Left lung (tissue), 4 donors: ENCODE measurements at regions not wholly inside any gene's neighbourhood (a gene's known extent, or its start where the extent isn't known, plus 50 kb on each side); places are given as distances from the start of the nearest gene placed in this dataset.

Source experiments
- ATAC-seq: fragments of 200-7000 bp; cut with Tn5 transposase; one replicate; pipeline ENCODE4 v1.9.1; 2020; ENCODE audit warnings: moderate library complexity
- DNase-seq, 4 donors: peaks; one replicate each; pipeline ENCODE4 v3.0.0-alpha.2; 2013 to 2020
- H3K27ac ChIP-seq, 2 donors: fragments of 200-600 bp; sonication (generic) in 1 of 2; one replicate each; pipeline versions ENCODE4 v1.5.0 to v1.8.0; 2020 to 2021
- H3K27me3 ChIP-seq, 2 donors: fragments of 200-600 bp; sonication (generic) in 1 of 2; one replicate each; pipeline versions ENCODE4 v1.5.0 to v1.8.0; 2020 to 2021
- H3K36me3 ChIP-seq, 2 donors: fragments of 200-600 bp; sonication (generic) in 1 of 2; one replicate each; pipeline versions ENCODE4 v1.5.0 to v1.8.0; 2020 to 2021
- H3K4me1 ChIP-seq, 2 donors: fragments of 200-600 bp; one replicate each; pipeline ENCODE4 v1.8.0; 2021
- H3K4me3 ChIP-seq, 2 donors: fragments of 200-600 bp; sonication (generic) in 1 of 2; one replicate each; pipeline versions ENCODE4 v1.5.0 to v1.8.0; 2020 to 2021; ENCODE audit warnings: mild to moderate bottlenecking in 1 of 2
- H3K9me3 ChIP-seq, 2 donors: fragments of 200-600 bp; sonication (generic) in 1 of 2; one replicate each; pipeline versions ENCODE4 v1.5.0 to v1.8.0; 2020 to 2021
- intact Hi-C, 2 donors: fragments of 100-400 bp; cut with DNase I; formaldehyde crosslinking; loops; one replicate each; pipeline versions ENCODE4 v1.11.2 to v1.14.2; 2022
- TF ChIP-seq, protein P1 (sequence below), 2 donors: fragments of 200-600 bp; sonication (generic) in 1 of 2; IDR thresholded peaks; one replicate each; pipeline versions ENCODE4 v1.5.0 to v1.8.0; 2021; ENCODE audit warnings: antibody characterized with exemption in 2 of 2
- donor health status: DM: no; HTN: yes; CAD: no.
- donor health status: DM: no; HTN: no; CAD: no.

DNA sequence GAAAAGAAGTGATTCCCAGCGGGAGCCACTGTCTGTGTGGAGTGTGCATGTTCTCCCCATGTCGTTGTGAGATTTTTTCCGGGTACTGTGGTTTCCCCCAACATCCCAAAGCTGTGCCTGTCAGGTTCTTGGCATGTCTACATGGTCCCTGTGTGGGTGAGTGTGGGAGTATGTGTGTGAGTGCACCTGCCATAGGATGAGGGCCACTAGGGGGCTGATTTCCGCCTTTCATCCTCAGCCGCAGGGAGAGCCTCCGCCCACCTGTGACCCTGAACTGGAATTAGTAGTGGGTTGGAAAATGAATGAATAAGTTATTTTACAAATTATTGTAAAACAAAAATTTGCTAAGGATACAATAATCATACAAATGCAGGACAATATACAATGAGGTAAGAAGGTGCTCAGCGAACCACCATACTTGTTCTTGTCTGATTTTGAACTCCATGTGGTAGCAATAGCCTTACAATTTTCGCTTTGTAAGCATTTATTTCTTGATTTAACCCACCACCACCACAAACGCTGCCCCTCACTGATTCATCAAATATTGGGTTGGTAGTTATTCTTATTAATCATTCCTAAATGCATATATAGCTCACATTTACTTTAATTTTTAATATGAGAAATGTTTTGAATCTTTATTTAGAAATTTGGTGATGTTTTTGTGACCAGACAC lies 641.2 kb upstream of the VSTM2A start:
- DNase-seq, result no peak
- intact Hi-C loops, result no loop called here
- Histone ChIP-seq H3K4me3 (no peak overlapping the region), H3K36me3 (no peaks in the 10 kb centered on the region), H3K27ac (no peak overlapping the region), H3K9me3 (peaks cover 0 to 16% of the 10 kb centered on the region in 2 donors), H3K4me1 (no peaks in the 10 kb centered on the region), H3K27me3 (no peaks in the 10 kb centered on the region)
- no peak for ATAC-seq
- TF ChIP-seq, protein P1, sequence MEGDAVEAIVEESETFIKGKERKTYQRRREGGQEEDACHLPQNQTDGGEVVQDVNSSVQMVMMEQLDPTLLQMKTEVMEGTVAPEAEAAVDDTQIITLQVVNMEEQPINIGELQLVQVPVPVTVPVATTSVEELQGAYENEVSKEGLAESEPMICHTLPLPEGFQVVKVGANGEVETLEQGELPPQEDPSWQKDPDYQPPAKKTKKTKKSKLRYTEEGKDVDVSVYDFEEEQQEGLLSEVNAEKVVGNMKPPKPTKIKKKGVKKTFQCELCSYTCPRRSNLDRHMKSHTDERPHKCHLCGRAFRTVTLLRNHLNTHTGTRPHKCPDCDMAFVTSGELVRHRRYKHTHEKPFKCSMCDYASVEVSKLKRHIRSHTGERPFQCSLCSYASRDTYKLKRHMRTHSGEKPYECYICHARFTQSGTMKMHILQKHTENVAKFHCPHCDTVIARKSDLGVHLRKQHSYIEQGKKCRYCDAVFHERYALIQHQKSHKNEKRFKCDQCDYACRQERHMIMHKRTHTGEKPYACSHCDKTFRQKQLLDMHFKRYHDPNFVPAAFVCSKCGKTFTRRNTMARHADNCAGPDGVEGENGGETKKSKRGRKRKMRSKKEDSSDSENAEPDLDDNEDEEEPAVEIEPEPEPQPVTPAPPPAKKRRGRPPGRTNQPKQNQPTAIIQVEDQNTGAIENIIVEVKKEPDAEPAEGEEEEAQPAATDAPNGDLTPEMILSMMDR (IDR thresholded peaks at IDR 0.05), result no peak

DNA sequence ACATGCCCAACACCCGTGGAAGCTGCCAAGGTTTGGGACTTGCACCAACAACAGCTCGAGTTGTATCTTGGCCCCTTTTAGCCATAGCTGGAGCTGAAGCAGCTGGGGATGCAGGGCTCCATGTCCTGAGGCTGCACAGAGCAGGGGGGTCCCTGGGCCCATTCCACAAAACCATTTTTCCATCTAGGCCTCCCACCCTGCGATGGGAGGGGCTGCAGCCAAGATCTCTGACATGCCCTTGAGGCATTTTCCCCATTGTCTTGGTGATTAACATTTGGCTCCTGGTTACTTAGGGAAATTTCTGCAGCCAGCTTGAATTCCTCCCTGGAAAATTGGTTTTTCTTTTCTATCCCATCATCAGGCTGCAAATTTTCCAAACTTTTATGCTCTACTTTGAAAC lies 637.8 kb upstream of the VSTM2A start:
- no peaks in the 10 kb centered on the region for H3K36me3 ChIP-seq
- H3K4me3 ChIP-seq, result no peak overlapping the region
- TF ChIP-seq, protein P1 (IDR thresholded peaks at IDR 0.05), result no peak
- DNase-seq, result no peak
- intact Hi-C loops, result no loop called here
- peaks cover 0 to 34% of the 10 kb centered on the region in 2 donors for H3K9me3 ChIP-seq
- no peak for ATAC-seq
- H3K27me3 ChIP-seq, result no peaks in the 10 kb centered on the region
- no peaks in the 10 kb centered on the region for H3K4me1 ChIP-seq
- no peak overlapping the region for H3K27ac ChIP-seq

DNA sequence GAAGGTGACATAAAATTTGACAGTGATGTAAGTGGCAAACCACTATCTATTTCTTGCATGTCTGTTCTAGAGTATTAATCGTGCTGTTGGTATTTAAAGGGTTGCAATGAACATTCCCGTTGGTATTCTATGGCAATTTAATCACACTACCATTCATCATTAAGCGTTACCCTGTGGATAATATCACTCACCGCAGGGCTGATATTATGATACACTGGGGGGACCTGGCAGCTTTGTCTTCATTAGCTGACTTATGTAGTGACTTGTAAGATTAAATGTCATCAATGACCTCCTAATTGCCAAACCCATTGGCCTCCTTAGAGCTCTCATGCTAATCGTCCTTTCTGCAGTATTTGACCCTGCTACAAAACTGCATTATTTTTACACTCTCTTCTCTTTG lies 624.5 kb upstream of the VSTM2A start:
- H3K4me1 ChIP-seq, result no peaks in the 10 kb centered on the region
- TF ChIP-seq, protein P1 (IDR thresholded peaks at IDR 0.05), result no peak
- H3K27me3 ChIP-seq, result no peaks in the 10 kb centered on the region
- H3K27ac ChIP-seq, result no peak overlapping the region
- H3K36me3 ChIP-seq, result no peaks in the 10 kb centered on the region
- no peak overlapping the region for H3K4me3 ChIP-seq
- intact Hi-C loops, result no loop called here
- DNase-seq (no peak), ATAC-seq (no peak)
- H3K9me3 ChIP-seq, result peaks cover 0 to 14% of the 10 kb centered on the region in 2 donors

DNA sequence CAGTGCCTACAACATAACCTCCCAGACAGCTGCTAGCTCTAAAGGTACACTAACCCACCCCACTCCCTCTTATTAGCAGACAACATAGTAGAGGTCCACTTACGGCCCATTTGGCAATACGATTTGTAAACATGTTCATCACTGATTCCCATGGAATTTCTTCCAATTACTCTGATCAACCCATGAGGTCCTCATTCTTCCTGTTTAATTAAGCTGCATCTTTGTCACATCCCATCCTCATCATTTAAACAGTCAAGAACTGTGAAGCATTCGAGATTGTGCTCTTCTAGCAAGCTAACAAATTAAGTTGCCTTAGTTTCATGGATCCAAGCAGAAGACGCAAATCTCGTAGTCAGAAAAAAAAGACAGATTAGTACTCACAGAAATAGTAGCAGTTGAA lies 622.2 kb upstream of the VSTM2A start:
- intact Hi-C loops, result no loop called here
- ATAC-seq (no peak), DNase-seq (no peak)
- H3K4me1 ChIP-seq, result no peaks in the 10 kb centered on the region
- H3K4me3 ChIP-seq, result no peak overlapping the region
- no peaks in the 10 kb centered on the region for H3K36me3 ChIP-seq
- H3K27ac ChIP-seq, result no peak overlapping the region
- TF ChIP-seq, protein P1 (IDR thresholded peaks at IDR 0.05), result no peak
- H3K27me3 ChIP-seq, result no peaks in the 10 kb centered on the region
- H3K9me3 ChIP-seq, result peaks cover 0 to 19% of the 10 kb centered on the region in 2 donors

DNA sequence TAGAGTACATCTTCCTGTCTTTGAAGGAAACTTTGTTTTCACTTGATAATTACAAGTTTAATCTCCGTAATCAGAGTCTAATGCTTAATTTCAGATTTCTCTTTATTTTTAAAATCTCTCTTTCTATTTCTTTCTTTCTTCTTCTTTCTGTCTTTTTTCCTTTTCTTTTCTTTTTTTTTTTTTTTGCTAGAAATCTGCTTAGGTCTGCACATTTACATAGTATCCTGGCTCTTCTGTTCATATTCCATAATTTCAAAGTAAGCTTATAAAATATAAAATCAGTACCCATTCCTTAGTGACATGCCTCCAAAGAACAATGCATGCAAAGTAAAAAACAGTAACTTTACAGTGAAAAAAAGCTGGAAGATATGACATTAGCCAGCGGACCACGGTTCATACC lies 601.7 kb upstream of the VSTM2A start:
- no peak overlapping the region for H3K27ac ChIP-seq
- no peaks in the 10 kb centered on the region for H3K27me3 ChIP-seq
- no peaks in the 10 kb centered on the region for H3K4me1 ChIP-seq
- H3K9me3 ChIP-seq, result peaks cover 0 to 13% of the 10 kb centered on the region in 2 donors
- no peaks in the 10 kb centered on the region for H3K36me3 ChIP-seq
- intact Hi-C loops, result no loop called here
- ATAC-seq (no peak), DNase-seq (no peak)
- TF ChIP-seq, protein P1 (IDR thresholded peaks at IDR 0.05), result no peak
- H3K4me3 ChIP-seq, result no peak overlapping the region
